MCF 10A (cell line): ENCODE measurements at regions not wholly inside any gene's neighbourhood (a gene's known extent, or its start where the extent isn't known, plus 50 kb on each side); places are given as distances from the start of the nearest gene placed in this dataset.

ENCODE experiments used
- BruUV-seq: library from RNA; stranded (reverse); fragments of 400-500 nt; replicated peaks from 2 replicates; lab custom pipeline; 2021; lab: Mats Ljungman, UMichigan
- CTCF ChIA-PET: fragments of 300-600 bp; sonication (Branson Sonifier 250); formaldehyde crosslinking; extraction: SDS; loops from one replicate; lab custom pipeline; 2021; ENCODE audit warnings: antibody characterized with exemption, inconsistent platforms; lab: Yijun Ruan, JAX
- POLR2A ChIA-PET: fragments of 300-600, 350-650 bp; sonication (Branson Sonifier 250); formaldehyde crosslinking; extraction: SDS; loops from one replicate; lab custom pipeline; 2020; ENCODE audit warnings: antibody characterized with exemption, inconsistent platforms; lab: Yijun Ruan, JAX
- DNase-seq: peaks from one replicate; pipeline ENCODE4 v3.0.0-alpha.2; 2018; ENCODE audit not compliant: unreplicated experiment
- H3K27ac Mint-ChIP-seq: one replicate; pipeline ENCODE4 v1.8.0; 2022; ENCODE audit warnings: mild to moderate bottlenecking, low read depth, mixed read lengths; ENCODE audit not compliant: unreplicated experiment
- H3K27me3 Mint-ChIP-seq: one replicate; pipeline ENCODE4 v1.8.0; 2022; ENCODE audit warnings: mixed read lengths; ENCODE audit not compliant: insufficient read depth, unreplicated experiment
- H3K36me3 Mint-ChIP-seq: one replicate; pipeline ENCODE4 v1.8.0; 2022; ENCODE audit warnings: mild to moderate bottlenecking, moderate library complexity, mixed read lengths; ENCODE audit not compliant: insufficient read depth, unreplicated experiment
- H3K4me1 Mint-ChIP-seq: one replicate; pipeline ENCODE4 v1.8.0; 2022; ENCODE audit warnings: mixed read lengths; ENCODE audit not compliant: insufficient read depth, unreplicated experiment
- H3K4me3 Mint-ChIP-seq: one replicate; pipeline ENCODE4 v1.8.0; 2022; ENCODE audit warnings: mild to moderate bottlenecking, moderate library complexity, mixed read lengths; ENCODE audit not compliant: unreplicated experiment
- H3K9me3 Mint-ChIP-seq: one replicate; pipeline ENCODE4 v1.8.0; 2022; ENCODE audit warnings: mixed read lengths; ENCODE audit not compliant: unreplicated experiment
- CTCF ChIP-seq: fragments of 200-600 bp; IDR thresholded peaks from one replicate; pipeline ENCODE4 v1.8.0; 2022; ENCODE audit warnings: antibody characterized with exemption, mild to moderate bottlenecking; ENCODE audit not compliant: unreplicated experiment
- intact Hi-C: fragments of 100-400 bp; cut with micrococcal nuclease; formaldehyde crosslinking; loops from 2 replicates; pipeline ENCODE4 v1.14.1; 2022

DNA sequence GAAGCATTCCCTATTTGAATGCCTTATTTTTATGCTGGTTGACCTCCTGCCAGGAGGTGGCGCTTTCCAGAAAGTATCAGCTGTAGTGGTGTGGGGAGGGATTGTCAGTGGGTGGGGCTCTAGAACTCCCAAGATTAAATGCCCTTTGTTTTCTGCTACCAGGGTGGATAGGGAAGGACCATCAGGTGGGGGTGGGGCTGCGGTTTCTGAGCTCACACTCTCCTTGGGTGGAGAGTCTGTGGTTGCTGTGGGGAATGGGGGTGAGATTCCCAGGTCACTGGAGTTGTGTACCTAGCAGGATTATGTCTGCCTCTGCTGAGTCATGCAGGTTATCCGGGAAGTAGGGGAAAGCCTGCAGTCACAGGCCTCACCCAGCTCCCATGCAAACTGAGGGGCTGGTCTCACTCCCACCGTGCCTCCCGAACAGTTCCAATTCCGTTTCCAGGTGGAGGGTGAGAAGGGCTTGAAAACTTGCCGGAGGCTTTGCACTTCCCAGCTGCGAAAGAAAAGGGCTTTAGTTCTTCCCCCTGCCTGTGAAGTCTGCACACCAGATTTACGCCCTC lies 68.3 kb downstream of the ALG10B start:
- peak; percentile 98 for DNase-seq
- H3K27ac Mint-ChIP-seq, result peak overlapping the region; percentile 47
- TF ChIP-seq CTCF, result peak; percentile 33
- no peaks in the 10 kb centered on the region for H3K27me3 Mint-ChIP-seq
- H3K36me3 Mint-ChIP-seq, result no peaks in the 10 kb centered on the region
- H3K4me3 Mint-ChIP-seq, result peak overlapping the region; percentile 52
- intact Hi-C loops, result loop anchor here (5.0 kb wide), 1 partner anchor 328 kb away; no protein-coding TSS in a partner anchor
- peaks cover 43% of the 10 kb centered on the region for H3K4me1 Mint-ChIP-seq
- no TSS peak for BruUV-seq
- peaks cover 2% of the 10 kb centered on the region for H3K9me3 Mint-ChIP-seq
- CTCF ChIA-PET, result interaction anchor here (0.5 to 2.3 kb wide), 26 partner anchors 8 to 961 kb away, joined by 3 to 15 read pairs (median 3); no protein-coding TSS in a partner anchor
- POLR2A ChIA-PET, result interaction anchor here (0.6 to 1.9 kb wide), 7 partner anchors 72 to 521 kb away, joined by 3 to 18 read pairs (median 3); partner anchors contain the start of gene CPNE8

DNA sequence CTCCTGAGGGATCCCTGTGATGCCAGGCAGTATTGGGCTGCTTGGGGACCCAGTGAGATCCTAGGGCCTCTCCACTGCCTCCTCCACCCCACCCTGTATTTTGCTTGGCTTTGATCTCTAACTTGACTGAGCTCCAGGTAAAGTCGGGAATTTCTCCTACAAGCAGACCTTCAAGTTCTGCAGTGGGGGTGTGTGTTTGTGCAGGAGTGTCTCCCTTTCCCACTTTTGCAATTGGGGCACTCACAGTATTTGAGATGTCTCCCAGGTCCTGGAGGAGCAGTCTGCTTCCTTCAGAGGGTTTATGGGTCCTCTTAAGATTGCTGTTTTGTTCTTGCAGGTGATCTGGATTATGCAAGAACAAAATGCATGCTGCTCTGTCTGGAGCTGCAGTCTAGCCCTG lies 68.9 kb downstream of the ALG10B start:
- Mint-ChIP-seq H3K9me3 (no peaks in the 10 kb centered on the region), H3K27me3 (no peaks in the 10 kb centered on the region), H3K4me3 (peak overlapping the region; percentile 52), H3K27ac (peak overlapping the region; percentile 47), H3K36me3 (no peaks in the 10 kb centered on the region), H3K4me1 (peaks cover 43% of the 10 kb centered on the region)
- BruUV-seq, result no TSS peak
- peak; percentile 77 for DNase-seq
- intact Hi-C loops, result no loop called here
- no peak for TF ChIP-seq CTCF
- CTCF ChIA-PET, result interaction anchor here (0.6 to 2.3 kb wide), 18 partner anchors 8 to 961 kb away, joined by 3 to 15 read pairs (median 4); partner anchors contain the start of gene ALG10B
- POLR2A ChIA-PET, result interaction anchor here (0.6 to 1.9 kb wide), 7 partner anchors 9 to 520 kb away, joined by 3 to 18 read pairs (median 3); partner anchors contain the start of gene CPNE8

- POLR2A ChIA-PET, result interaction anchor here (1.3 to 1.9 kb wide), 2 partner anchors 202 to 519 kb away, joined by 3 to 18 read pairs; partner anchors contain the start of gene CPNE8
- CTCF ChIA-PET, result interaction anchor here (0.6 to 2.3 kb wide), 3 partner anchors 70 to 532 kb away, joined by 3 to 15 read pairs (median 4); partner anchors contain the start of gene ALG10B
- peak; percentile 86 for DNase-seq
- no peak for TF ChIP-seq CTCF
- Mint-ChIP-seq H3K27ac (peak overlapping the region; percentile 81), H3K36me3 (no peaks in the 10 kb centered on the region), H3K27me3 (no peaks in the 10 kb centered on the region), H3K9me3 (no peaks in the 10 kb centered on the region), H3K4me1 (peaks cover 49% of the 10 kb centered on the region), H3K4me3 (no peak overlapping the region)
- no TSS peak for BruUV-seq
- intact Hi-C loops, result no loop called here
These were observed 69.8 kb downstream of the ALG10B start for GRCh38 chr12:38386205-38386985.

DNA sequence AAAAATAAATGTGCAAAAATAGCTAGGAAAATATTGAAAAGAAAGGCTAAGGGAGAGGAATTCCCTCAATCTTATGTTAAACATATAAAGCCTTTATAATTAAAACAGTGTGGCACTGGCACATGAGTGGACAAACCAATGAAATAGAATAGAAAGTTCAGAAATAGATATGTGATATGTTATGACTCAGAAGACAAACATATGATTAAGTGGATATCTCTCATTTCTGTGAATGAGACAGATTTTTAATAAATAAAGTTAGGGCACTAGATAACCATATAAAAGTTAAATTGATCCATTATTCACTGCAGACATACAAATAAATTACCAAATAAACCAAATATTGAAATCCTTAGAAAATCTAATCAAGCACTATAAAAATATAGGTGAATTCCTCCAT lies 73.0 kb downstream of the ALG10B start:
- Mint-ChIP-seq H3K27ac (no peak overlapping the region), H3K36me3 (no peaks in the 10 kb centered on the region), H3K4me1 (peaks cover 52% of the 10 kb centered on the region), H3K9me3 (no peaks in the 10 kb centered on the region), H3K27me3 (no peaks in the 10 kb centered on the region), H3K4me3 (no peak overlapping the region)
- no peak for TF ChIP-seq CTCF
- BruUV-seq, result no TSS peak
- intact Hi-C loops, result loop anchor here (5.0 kb wide), 1 partner anchor 518 kb away; the partner anchor contains the start of gene CPNE8
- no peak for DNase-seq
- POLR2A ChIA-PET, result interaction anchor here (0.6 kb wide), 1 partner anchor 789 kb away, joined by 5 read pairs; no protein-coding TSS in a partner anchor
- CTCF ChIA-PET, result no interaction called here
